ENCODE measurements at regions not wholly inside any gene's neighbourhood (a gene's known extent, or its start where the extent isn't known, plus 50 kb on each side); places are given as distances from the start of the nearest gene placed in this dataset.

- TF ChIP-seq CTCF (IDR thresholded peaks at IDR 0.05; ENCODE audit: low read depth, low read length, poor library complexity, severe bottlenecking) (no peak), EZH2phosphoT487 (IDR thresholded peaks at IDR 0.05; ENCODE audit: borderline replicate concordance, low read length) (no peak)
- H3F3A ChIP-seq (ENCODE audit: control insufficient read depth, insufficient read depth): no peaks in the 10 kb centered on the region
- H3K9me2 ChIP-seq (replicated peaks; ENCODE audit: control insufficient read depth, low read length): no peaks in the 10 kb centered on the region
- H3K4me2 ChIP-seq (ENCODE audit: low read length): no peak overlapping the region
- no peaks in the 10 kb centered on the region for H3K4me1 ChIP-seq (ENCODE audit: control insufficient read depth, low read length)
- H3K27me3 ChIP-seq (ENCODE audit: control insufficient read depth, low read length): no peaks in the 10 kb centered on the region
- H4K20me1 ChIP-seq (ENCODE audit: control insufficient read depth, insufficient read depth, low read depth, low read length): no peaks in the 10 kb centered on the region
- no peak overlapping the region for H3K4me3 ChIP-seq (ENCODE audit: low read length)
- H3K79me2 ChIP-seq (ENCODE audit: control insufficient read depth, low read length): no peaks in the 10 kb centered on the region
- H3K9me3 ChIP-seq (ENCODE audit: control insufficient read depth, insufficient read depth, low read length): no peaks in the 10 kb centered on the region
- no peak overlapping the region for H3K27ac ChIP-seq (ENCODE audit: low read depth, low read length)
- H3K36me3 ChIP-seq (ENCODE audit: control insufficient read depth, low read length): no peaks in the 10 kb centered on the region
These were observed 622.4 kb downstream of the BCOR start for GRCh38 chrX:39475372-39475771.

- H3F3A ChIP-seq (ENCODE audit: control insufficient read depth, insufficient read depth): no peaks in the 10 kb centered on the region
- no peak overlapping the region for H3K4me2 ChIP-seq (ENCODE audit: low read length)
- H3K9me3 ChIP-seq (ENCODE audit: control insufficient read depth, insufficient read depth, low read length): no peaks in the 10 kb centered on the region
- TF ChIP-seq EZH2phosphoT487 (IDR thresholded peaks at IDR 0.05; ENCODE audit: borderline replicate concordance, low read length) (no peak), CTCF (IDR thresholded peaks at IDR 0.05; ENCODE audit: low read depth, low read length, poor library complexity, severe bottlenecking) (no peak)
- no peaks in the 10 kb centered on the region for H3K36me3 ChIP-seq (ENCODE audit: control insufficient read depth, low read length)
- no peaks in the 10 kb centered on the region for H3K4me1 ChIP-seq (ENCODE audit: control insufficient read depth, low read length)
- H3K27ac ChIP-seq (ENCODE audit: low read depth, low read length): no peak overlapping the region
- H3K9me2 ChIP-seq (replicated peaks; ENCODE audit: control insufficient read depth, low read length): no peaks in the 10 kb centered on the region
- H3K79me2 ChIP-seq (ENCODE audit: control insufficient read depth, low read length): no peaks in the 10 kb centered on the region
- no peaks in the 10 kb centered on the region for H4K20me1 ChIP-seq (ENCODE audit: control insufficient read depth, insufficient read depth, low read depth, low read length)
- H3K4me3 ChIP-seq (ENCODE audit: low read length): no peak overlapping the region
- no peaks in the 10 kb centered on the region for H3K27me3 ChIP-seq (ENCODE audit: control insufficient read depth, low read length)
These were observed 621.1 kb downstream of the BCOR start for GRCh38 chrX:39476604-39477021.

GRCh38 chrX:39477031-39477761 is 620.6 kb downstream of the BCOR start:
- H3F3A ChIP-seq (ENCODE audit: control insufficient read depth, insufficient read depth): no peaks in the 10 kb centered on the region
- H3K9me2 ChIP-seq (replicated peaks; ENCODE audit: control insufficient read depth, low read length): no peaks in the 10 kb centered on the region
- H3K79me2 ChIP-seq (ENCODE audit: control insufficient read depth, low read length): no peaks in the 10 kb centered on the region
- no peaks in the 10 kb centered on the region for H3K27me3 ChIP-seq (ENCODE audit: control insufficient read depth, low read length)
- H3K4me1 ChIP-seq (ENCODE audit: control insufficient read depth, low read length): no peaks in the 10 kb centered on the region
- no peak overlapping the region for H3K4me3 ChIP-seq (ENCODE audit: low read length)
- H4K20me1 ChIP-seq (ENCODE audit: control insufficient read depth, insufficient read depth, low read depth, low read length): no peaks in the 10 kb centered on the region
- TF ChIP-seq CTCF (IDR thresholded peaks at IDR 0.05; ENCODE audit: low read depth, low read length, poor library complexity, severe bottlenecking): peak; percentile 28
- no peak for TF ChIP-seq EZH2phosphoT487 (IDR thresholded peaks at IDR 0.05; ENCODE audit: borderline replicate concordance, low read length)
- H3K4me2 ChIP-seq (ENCODE audit: low read length): no peak overlapping the region
- no peaks in the 10 kb centered on the region for H3K36me3 ChIP-seq (ENCODE audit: control insufficient read depth, low read length)
- no peaks in the 10 kb centered on the region for H3K9me3 ChIP-seq (ENCODE audit: control insufficient read depth, insufficient read depth, low read length)
- no peak overlapping the region for H3K27ac ChIP-seq (ENCODE audit: low read depth, low read length)

Data from DOHH2 (cell line).